CD4-positive, alpha-beta T cell (primary cell): ENCODE measurements at regions not wholly inside any gene's neighbourhood (a gene's known extent, or its start where the extent isn't known, plus 50 kb on each side); places are given as distances from the start of the nearest gene placed in this dataset.

ENCODE experiments used
- ATAC-seq: fragments of 200-7000 bp; cut with Tn5 transposase; one replicate; pipeline ENCODE4 v1.10.0; 2022; ENCODE audit warnings: mild to moderate bottlenecking; ENCODE audit not compliant: poor library complexity
- CTCF ChIA-PET: fragments of 350-600 bp; sonication (Branson Sonifier 250); formaldehyde crosslinking; loops from one replicate; lab custom pipeline; 2021; ENCODE audit warnings: antibody characterized with exemption, inconsistent platforms; lab: Charles Lee
- POLR2A ChIA-PET: fragments of 350-600 bp; sonication (Branson Sonifier 250); formaldehyde crosslinking; loops from one replicate; lab custom pipeline; 2021; ENCODE audit warnings: antibody characterized with exemption, inconsistent platforms; lab: Charles Lee
- DNase-seq, 14 experiments: peaks; one replicate each; pipeline ENCODE4 v3.0.0-alpha.2; 2013 to 2020; ENCODE audit warnings: mixed read lengths in 2 of 14
- H3K27ac ChIP-seq, 2 donors: one replicate each; pipeline versions ENCODE4 v1.5.1 to v1.7.0; 2013; ENCODE audit warnings: low read length in 2 of 2, low read depth in 1 of 2, mild to moderate bottlenecking in 1 of 2
- H3K27me3 ChIP-seq, 2 experiments: 1 replicate in 1 of 2; 2 replicates in 1 of 2; pipeline versions ENCODE4 v1.6.1 to v1.7.0; 2013; ENCODE audit warnings: low read length in 2 of 2, control low read depth in 1 of 2, mild to moderate bottlenecking in 1 of 2, moderate library complexity in 1 of 2; ENCODE audit not compliant: insufficient read depth in 2 of 2, control insufficient read depth in 1 of 2
- H3K36me3 ChIP-seq: one replicate; pipeline ENCODE4 v1.6.1; 2013; ENCODE audit warnings: low read length, control low read depth; ENCODE audit not compliant: insufficient read depth
- H3K4me1 ChIP-seq: one replicate; pipeline ENCODE4 v1.6.1; 2013; ENCODE audit warnings: low read length, control low read depth; ENCODE audit not compliant: insufficient read depth
- H3K4me3 ChIP-seq: one replicate; pipeline ENCODE4 v1.5.1; 2013; ENCODE audit warnings: mild to moderate bottlenecking, low read length, moderate library complexity
- H3K9me3 ChIP-seq, 2 experiments: 1 replicate in 1 of 2; 2 replicates in 1 of 2; pipeline versions ENCODE4 v1.6.1 to v1.7.0; 2013; ENCODE audit warnings: low read length in 2 of 2, mild to moderate bottlenecking in 2 of 2, control low read depth in 1 of 2, moderate library complexity in 1 of 2; ENCODE audit not compliant: control insufficient read depth in 1 of 2, insufficient read depth in 1 of 2
- H3K27ac Mint-ChIP-seq: one replicate; pipeline ENCODE4 v1.8.0; 2020; ENCODE audit warnings: mixed read lengths
- H3K27me3 Mint-ChIP-seq: one replicate; pipeline ENCODE4 v1.8.0; 2021; ENCODE audit warnings: mixed read lengths
- H3K36me3 Mint-ChIP-seq: one replicate; pipeline ENCODE4 v1.8.0; 2021; ENCODE audit warnings: low read depth, mixed read lengths
- H3K4me1 Mint-ChIP-seq: one replicate; pipeline ENCODE4 v1.8.0; 2021; ENCODE audit warnings: low read depth, mixed read lengths
- H3K4me3 Mint-ChIP-seq: one replicate; pipeline ENCODE4 v1.8.0; 2020; ENCODE audit warnings: mild to moderate bottlenecking, mixed read lengths
- H3K9me3 Mint-ChIP-seq: one replicate; pipeline ENCODE4 v1.8.0; 2020; ENCODE audit warnings: mixed read lengths
- intact Hi-C, 2 experiments: fragments of 100-400 bp; cut with DNase I in 1 of 2; cut with micrococcal nuclease in 1 of 2; formaldehyde crosslinking; loops; one replicate each; pipeline versions ENCODE4 v1.15.1 to v1.9.0; 2023 to 2025; cut with DNase I, micrococcal nuclease
- TF ChIP-seq, protein P1 (sequence below): fragments of 200-600 bp; IDR thresholded peaks from one replicate; pipeline ENCODE4 v1.8.0; 2022; ENCODE audit warnings: antibody characterized with exemption, mild to moderate bottlenecking

DNA sequence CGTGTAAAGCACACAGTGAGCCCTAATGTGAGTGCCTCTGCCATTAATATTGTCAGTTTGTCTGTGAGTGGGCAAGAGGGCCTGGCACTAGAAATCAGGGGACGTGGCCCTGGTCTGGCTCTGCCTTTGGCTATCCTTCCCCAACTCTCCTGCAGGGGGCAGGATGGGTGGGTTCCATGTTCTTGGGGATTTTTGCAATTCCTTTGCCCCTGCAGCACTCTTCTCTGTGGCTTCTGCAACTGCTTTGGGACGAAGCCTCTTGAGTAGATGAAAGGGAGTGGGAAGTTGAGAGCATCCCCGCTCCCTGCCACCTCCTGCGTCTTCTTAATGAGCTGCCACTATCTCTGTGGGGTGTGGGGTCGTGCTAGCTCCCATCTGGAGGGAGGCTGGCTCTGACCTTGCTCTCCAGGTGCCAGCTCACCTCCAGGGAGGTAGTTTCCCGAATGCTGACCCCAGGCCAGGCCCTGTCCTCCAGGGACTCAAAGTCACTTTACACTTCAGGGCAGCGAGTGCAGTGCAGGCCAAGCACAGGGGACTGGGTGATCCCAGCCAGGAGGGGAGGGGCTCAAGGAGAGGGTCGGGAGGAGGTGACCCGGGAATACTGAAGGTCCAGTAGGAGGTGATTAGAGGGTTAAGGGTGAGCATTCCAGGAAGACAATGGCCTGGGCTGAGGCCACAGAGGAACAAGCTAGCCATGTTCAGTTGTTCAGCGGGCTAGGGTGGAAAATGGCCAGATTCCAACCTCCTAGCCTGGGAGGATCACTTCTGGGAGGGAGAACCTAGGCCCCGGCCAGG is 121.0 kb upstream of the NLRP1 start:
- H3K4me1 Mint-ChIP-seq, result no peaks in the 10 kb centered on the region
- Histone ChIP-seq H3K36me3 (no peaks in the 10 kb centered on the region), H3K27ac (no peak overlapping the region), H3K9me3 (peaks cover 0 to 7% of the 10 kb centered on the region in 2 experiments), H3K4me3 (no peak overlapping the region), H3K27me3 (peaks cover 8 to 12% of the 10 kb centered on the region in 2 experiments), H3K4me1 (no peaks in the 10 kb centered on the region)
- ChIA-PET CTCF (interaction anchor here (1.1 kb wide), 1 partner anchor 118 kb away, joined by 3 read pairs; no protein-coding TSS in a partner anchor), POLR2A (no interaction called here)
- H3K4me3 Mint-ChIP-seq, result no peak overlapping the region
- intact Hi-C loops, result loop anchor here in 1 of 2 experiments (10.0 kb wide), 1 partner anchor 730 kb away; the partner anchor contains the start of gene AIPL1
- no peak overlapping the region for H3K27ac Mint-ChIP-seq
- H3K9me3 Mint-ChIP-seq, result peaks cover 4% of the 10 kb centered on the region
- DNase-seq, result no peak
- H3K27me3 Mint-ChIP-seq, result peaks cover 51% of the 10 kb centered on the region
- H3K36me3 Mint-ChIP-seq, result no peaks in the 10 kb centered on the region
- ATAC-seq, result no peak
- TF ChIP-seq, protein P1, sequence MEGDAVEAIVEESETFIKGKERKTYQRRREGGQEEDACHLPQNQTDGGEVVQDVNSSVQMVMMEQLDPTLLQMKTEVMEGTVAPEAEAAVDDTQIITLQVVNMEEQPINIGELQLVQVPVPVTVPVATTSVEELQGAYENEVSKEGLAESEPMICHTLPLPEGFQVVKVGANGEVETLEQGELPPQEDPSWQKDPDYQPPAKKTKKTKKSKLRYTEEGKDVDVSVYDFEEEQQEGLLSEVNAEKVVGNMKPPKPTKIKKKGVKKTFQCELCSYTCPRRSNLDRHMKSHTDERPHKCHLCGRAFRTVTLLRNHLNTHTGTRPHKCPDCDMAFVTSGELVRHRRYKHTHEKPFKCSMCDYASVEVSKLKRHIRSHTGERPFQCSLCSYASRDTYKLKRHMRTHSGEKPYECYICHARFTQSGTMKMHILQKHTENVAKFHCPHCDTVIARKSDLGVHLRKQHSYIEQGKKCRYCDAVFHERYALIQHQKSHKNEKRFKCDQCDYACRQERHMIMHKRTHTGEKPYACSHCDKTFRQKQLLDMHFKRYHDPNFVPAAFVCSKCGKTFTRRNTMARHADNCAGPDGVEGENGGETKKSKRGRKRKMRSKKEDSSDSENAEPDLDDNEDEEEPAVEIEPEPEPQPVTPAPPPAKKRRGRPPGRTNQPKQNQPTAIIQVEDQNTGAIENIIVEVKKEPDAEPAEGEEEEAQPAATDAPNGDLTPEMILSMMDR, result no peak

GRCh38 chr17:5705876-5706576 is 121.7 kb upstream of the NLRP1 start:
- H3K27me3 ChIP-seq, result peaks cover 7 to 14% of the 10 kb centered on the region in 2 experiments
- ATAC-seq (no peak), DNase-seq (no peak)
- Mint-ChIP-seq H3K27ac (no peak overlapping the region), H3K9me3 (peaks cover 4% of the 10 kb centered on the region), H3K27me3 (peaks cover 55% of the 10 kb centered on the region), H3K4me3 (no peak overlapping the region), H3K36me3 (no peaks in the 10 kb centered on the region), H3K4me1 (no peaks in the 10 kb centered on the region)
- no peaks in the 10 kb centered on the region for H3K4me1 ChIP-seq
- intact Hi-C loops, result loop anchor here in 1 of 2 experiments (10.0 kb wide), 1 partner anchor 729 kb away; the partner anchor contains the start of gene AIPL1
- H3K9me3 ChIP-seq, result peaks cover 0 to 7% of the 10 kb centered on the region in 2 experiments
- H3K27ac ChIP-seq, result no peak overlapping the region
- TF ChIP-seq, protein P1, result no peak
- ChIA-PET POLR2A (interaction anchor here (0.6 kb wide), 1 partner anchor 119 kb away, joined by 3 read pairs; no protein-coding TSS in a partner anchor), CTCF (interaction anchor here (1.2 to 1.6 kb wide), 2 partner anchors 114 to 118 kb away, joined by 5 to 12 read pairs; no protein-coding TSS in a partner anchor)
- H3K4me3 ChIP-seq, result no peak overlapping the region
- H3K36me3 ChIP-seq, result no peaks in the 10 kb centered on the region

DNA sequence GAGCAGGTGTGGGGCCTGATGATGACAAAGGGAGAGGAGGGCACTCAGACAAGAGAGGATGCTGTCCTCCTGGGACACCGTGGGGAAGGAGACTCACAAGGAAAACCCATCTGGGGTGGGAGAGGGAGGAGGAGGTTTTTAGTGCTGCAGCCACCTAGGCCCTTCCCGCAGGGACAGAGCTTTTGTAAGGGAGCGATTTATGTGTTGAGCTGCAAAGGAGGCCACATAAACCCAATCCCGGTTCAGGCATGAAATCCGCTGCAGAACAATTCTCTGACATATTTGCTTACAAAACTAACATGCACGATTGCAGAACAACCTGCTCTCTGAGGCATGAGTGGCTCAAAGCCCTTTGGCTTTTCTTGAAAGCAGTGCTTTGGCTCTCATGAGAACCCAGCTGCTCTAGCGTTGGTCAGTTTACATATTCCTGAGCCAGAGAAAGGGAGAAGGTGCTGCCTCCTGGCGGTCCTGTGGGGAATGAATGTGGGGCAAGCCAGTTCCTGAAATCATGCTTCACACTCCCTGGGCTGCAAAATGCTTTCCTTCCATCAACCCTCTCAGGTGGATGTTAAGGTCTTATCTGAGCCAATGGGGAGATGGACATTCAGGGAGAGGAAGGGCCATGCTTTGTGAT is 122.4 kb upstream of the NLRP1 start:
- DNase-seq (peak; percentile 29 to 73 (median 48)), ATAC-seq (no peak)
- no peaks in the 10 kb centered on the region for H3K36me3 ChIP-seq
- peaks cover 0 to 7% of the 10 kb centered on the region in 2 experiments for H3K9me3 ChIP-seq
- peaks cover 4% of the 10 kb centered on the region for H3K9me3 Mint-ChIP-seq
- peaks cover 57% of the 10 kb centered on the region for H3K27me3 Mint-ChIP-seq
- no peak overlapping the region for H3K27ac ChIP-seq
- intact Hi-C loops, result loop anchor here (1.0 to 10.0 kb wide), 2 partner anchors 119 to 728 kb away; partner anchors contain the start of gene AIPL1 (in 1 of the 2)
- H3K4me1 Mint-ChIP-seq, result no peaks in the 10 kb centered on the region
- H3K4me1 ChIP-seq, result no peaks in the 10 kb centered on the region
- POLR2A ChIA-PET, result no interaction called here
- no peak overlapping the region for H3K4me3 Mint-ChIP-seq
- H3K4me3 ChIP-seq, result no peak overlapping the region
- TF ChIP-seq, protein P1, result peak; percentile 51
- H3K36me3 Mint-ChIP-seq, result no peaks in the 10 kb centered on the region
- H3K27me3 ChIP-seq, result peaks cover 2 to 18% of the 10 kb centered on the region in 2 experiments
- CTCF ChIA-PET, result interaction anchor here (1.2 to 1.6 kb wide), 2 partner anchors 114 to 119 kb away, joined by 5 to 12 read pairs; no protein-coding TSS in a partner anchor
- no peak overlapping the region for H3K27ac Mint-ChIP-seq
